ENCODE measurements at regions not wholly inside any gene's neighbourhood (a gene's known extent, or its start where the extent isn't known, plus 50 kb on each side); places are given as distances from the start of the nearest gene placed in this dataset.

GRCh38 chr12:16136219-16136988, 141.1 kb downstream of the SLC15A5 start:
- H3K4me3 ChIP-seq: no peak overlapping the region
- H3K27ac ChIP-seq: peak overlapping the region in 1 of 3 donors; percentile 14
- no peak for TF ChIP-seq POLR2A (IDR thresholded peaks at IDR 0.05)
- TF ChIP-seq, protein P1, sequence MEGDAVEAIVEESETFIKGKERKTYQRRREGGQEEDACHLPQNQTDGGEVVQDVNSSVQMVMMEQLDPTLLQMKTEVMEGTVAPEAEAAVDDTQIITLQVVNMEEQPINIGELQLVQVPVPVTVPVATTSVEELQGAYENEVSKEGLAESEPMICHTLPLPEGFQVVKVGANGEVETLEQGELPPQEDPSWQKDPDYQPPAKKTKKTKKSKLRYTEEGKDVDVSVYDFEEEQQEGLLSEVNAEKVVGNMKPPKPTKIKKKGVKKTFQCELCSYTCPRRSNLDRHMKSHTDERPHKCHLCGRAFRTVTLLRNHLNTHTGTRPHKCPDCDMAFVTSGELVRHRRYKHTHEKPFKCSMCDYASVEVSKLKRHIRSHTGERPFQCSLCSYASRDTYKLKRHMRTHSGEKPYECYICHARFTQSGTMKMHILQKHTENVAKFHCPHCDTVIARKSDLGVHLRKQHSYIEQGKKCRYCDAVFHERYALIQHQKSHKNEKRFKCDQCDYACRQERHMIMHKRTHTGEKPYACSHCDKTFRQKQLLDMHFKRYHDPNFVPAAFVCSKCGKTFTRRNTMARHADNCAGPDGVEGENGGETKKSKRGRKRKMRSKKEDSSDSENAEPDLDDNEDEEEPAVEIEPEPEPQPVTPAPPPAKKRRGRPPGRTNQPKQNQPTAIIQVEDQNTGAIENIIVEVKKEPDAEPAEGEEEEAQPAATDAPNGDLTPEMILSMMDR (IDR thresholded peaks at IDR 0.05): no peak
- no peaks in the 10 kb centered on the region for H3K36me3 ChIP-seq
- H3K4me1 ChIP-seq: peaks cover 0 to 4% (median 0%) of the 10 kb centered on the region in 4 donors
- H3K27me3 ChIP-seq: no peaks in the 10 kb centered on the region
- intact Hi-C loops (cut with DNase I): no loop called here
- WGBS (ENCODE audit: insufficient coverage, low coverage, low lambda C conversion rate, missing lambda C conversion rate): 50% methylated on average over 5 of the region's 5 CpGs
- DNase-seq (no peak), ATAC-seq (peak; percentile 74 to 94 (median 91))
- H3K9me3 ChIP-seq: peaks cover 0 to 8% (median 0%) of the 10 kb centered on the region in 4 donors

GRCh38 chr12:16135323-16135722, 142.2 kb downstream of the SLC15A5 start:
- ATAC-seq (peak in 3 of 4 donors; percentile 58 to 78 (median 68)), DNase-seq (no peak)
- TF ChIP-seq, protein P1 (IDR thresholded peaks at IDR 0.05): no peak
- TF ChIP-seq POLR2A (IDR thresholded peaks at IDR 0.05): no peak
- intact Hi-C loops (cut with DNase I): no loop called here
- no peak overlapping the region for H3K4me3 ChIP-seq
- H3K27me3 ChIP-seq: no peaks in the 10 kb centered on the region
- H3K9me3 ChIP-seq: peaks cover 0 to 8% (median 2%) of the 10 kb centered on the region in 4 donors
- H3K36me3 ChIP-seq: no peaks in the 10 kb centered on the region
- H3K4me1 ChIP-seq: peaks cover 0 to 4% (median 0%) of the 10 kb centered on the region in 4 donors
- no peak overlapping the region for H3K27ac ChIP-seq
- WGBS (ENCODE audit: insufficient coverage, low coverage, low lambda C conversion rate, missing lambda C conversion rate): 38% methylated on average over 1 of the region's 2 CpGs

GRCh38 chr12:16130343-16130742, 147.1 kb downstream of the SLC15A5 start:
- ATAC-seq (no peak), DNase-seq (no peak)
- H3K36me3 ChIP-seq: no peaks in the 10 kb centered on the region
- intact Hi-C loops (cut with DNase I): no loop called here
- H3K27ac ChIP-seq: no peak overlapping the region
- H3K9me3 ChIP-seq: peaks cover 0 to 8% (median 2%) of the 10 kb centered on the region in 4 donors
- TF ChIP-seq, protein P1 (IDR thresholded peaks at IDR 0.05): no peak
- TF ChIP-seq POLR2A (IDR thresholded peaks at IDR 0.05): no peak
- WGBS (ENCODE audit: insufficient coverage, low coverage, low lambda C conversion rate, missing lambda C conversion rate): 35% methylated on average over 1 of the region's 1 CpG
- no peaks in the 10 kb centered on the region for H3K27me3 ChIP-seq
- H3K4me3 ChIP-seq: no peak overlapping the region
- H3K4me1 ChIP-seq: no peaks in the 10 kb centered on the region

- no peaks in the 10 kb centered on the region for H3K27me3 ChIP-seq
- TF ChIP-seq, protein P1 (IDR thresholded peaks at IDR 0.05): no peak
- no peak for TF ChIP-seq POLR2A (IDR thresholded peaks at IDR 0.05)
- no peaks in the 10 kb centered on the region for H3K4me1 ChIP-seq
- intact Hi-C loops (cut with DNase I): no loop called here
- H3K4me3 ChIP-seq: no peak overlapping the region
- 67% methylated on average over 2 of the region's 5 CpGs for WGBS (ENCODE audit: insufficient coverage, low coverage, low lambda C conversion rate, missing lambda C conversion rate)
- no peak overlapping the region for H3K27ac ChIP-seq
- no peak for DNase-seq
- ATAC-seq: no peak
- H3K9me3 ChIP-seq: no peaks in the 10 kb centered on the region
- no peaks in the 10 kb centered on the region for H3K36me3 ChIP-seq
These were observed 155.5 kb downstream of the SLC15A5 start for GRCh38 chr12:16121953-16122352.

Measured in right lobe of liver (tissue), 6 donors.